Peyer's patch (tissue), 4 donors: ENCODE measurements at regions not wholly inside any gene's neighbourhood (a gene's known extent, or its start where the extent isn't known, plus 50 kb on each side); places are given as distances from the start of the nearest gene placed in this dataset.
"Not testable (repeated sequence)": the region's sequence is repeated elsewhere in the genome, so short reads cannot be mapped to it uniquely, and the experiment has no call there.

Experiments
- DNase-seq, 3 donors: peaks; one replicate each; pipeline ENCODE4 v3.0.0-alpha.2; 2017 to 2019
- H3K27ac ChIP-seq, 4 donors: fragments of 200-600 bp; sonication (generic); one replicate each; pipeline ENCODE4 v1.5.1; 2016 to 2019
- H3K27me3 ChIP-seq, 2 donors: fragments of 200-600 bp; sonication (generic); one replicate each; pipeline ENCODE4 v1.5.1; 2019
- H3K36me3 ChIP-seq, 3 donors: fragments of 200-600 bp; sonication (generic); one replicate each; pipeline ENCODE4 v1.5.1; 2016 to 2019
- H3K4me1 ChIP-seq, 4 donors: fragments of 200-600 bp; sonication (generic); one replicate each; pipeline ENCODE4 v1.5.1; 2016 to 2019
- H3K4me3 ChIP-seq, 4 donors: fragments of 200-600 bp; sonication (generic); 1 replicate in 3 of 4; 2 replicates in 1 of 4; pipeline ENCODE4 v1.5.1; 2016 to 2019; ENCODE audit warnings: mild to moderate bottlenecking in 1 of 4
- H3K9me3 ChIP-seq, 4 donors: fragments of 200-600 bp; sonication (generic); one replicate each; pipeline ENCODE4 v1.5.1; 2016 to 2019; ENCODE audit warnings: mild to moderate bottlenecking in 1 of 4
- CTCF ChIP-seq, 6 experiments: fragments of 450-650 bp in 4 of 6; fragments of 200-600 bp in 2 of 6; sonication (generic) in 1 of 6; IDR thresholded peaks; one replicate each; pipeline ENCODE4 v1.5.1; 2017 to 2019; ENCODE audit warnings: antibody characterized with exemption in 6 of 6, mild to moderate bottlenecking in 3 of 6, moderate library complexity in 1 of 6
- POLR2A ChIP-seq, 2 donors: fragments of 450-650 bp; IDR thresholded peaks; one replicate each; pipeline ENCODE4 v1.5.1; 2017; ENCODE audit warnings: antibody characterized with exemption in 2 of 2, mild to moderate bottlenecking in 2 of 2, moderate library complexity in 2 of 2

GRCh38 chr19:29048873-29049272, 164.1 kb downstream of the UQCRFS1 start:
- Histone ChIP-seq H3K4me1 (no peaks in the 10 kb centered on the region), H3K4me3 (no peak overlapping the region), H3K27ac (no peak overlapping the region), H3K9me3 (peaks cover 0 to 2% (median 0%) of the 10 kb centered on the region in 4 donors), H3K27me3 (no peaks in the 10 kb centered on the region), H3K36me3 (no peaks in the 10 kb centered on the region)
- TF ChIP-seq POLR2A (IDR thresholded peaks at IDR 0.05): no peak
- DNase-seq: no peak

- Histone ChIP-seq H3K27ac (no peak overlapping the region), H3K36me3 (no peaks in the 10 kb centered on the region), H3K4me3 (no peak overlapping the region), H3K27me3 (no peaks in the 10 kb centered on the region), H3K9me3 (peaks cover 0 to 6% (median 2%) of the 10 kb centered on the region in 4 donors), H3K4me1 (no peaks in the 10 kb centered on the region)
- no peak for TF ChIP-seq CTCF (IDR thresholded peaks at IDR 0.05)
- DNase-seq: no peak
Observed at GRCh38 chr19:29045679-29046254, 167.2 kb downstream of the UQCRFS1 start.

- Histone ChIP-seq H3K4me3 (no peak overlapping the region), H3K27me3 (no peaks in the 10 kb centered on the region), H3K9me3 (peaks cover 0 to 6% (median 2%) of the 10 kb centered on the region in 4 donors), H3K27ac (no peak overlapping the region), H3K36me3 (no peaks in the 10 kb centered on the region), H3K4me1 (no peaks in the 10 kb centered on the region)
- no peak for DNase-seq
- TF ChIP-seq POLR2A (IDR thresholded peaks at IDR 0.05) (no peak), CTCF (IDR thresholded peaks at IDR 0.05) (no peak)
Observed at GRCh38 chr19:29044037-29044436, 168.9 kb downstream of the UQCRFS1 start.

- no peaks in the 10 kb centered on the region for H3K27me3 ChIP-seq
- no peaks in the 10 kb centered on the region for H3K36me3 ChIP-seq
- no peaks in the 10 kb centered on the region for H3K4me1 ChIP-seq
- no peak overlapping the region for H3K4me3 ChIP-seq
- H3K9me3 ChIP-seq: peaks cover 0 to 6% (median 2%) of the 10 kb centered on the region in 4 donors
- DNase-seq: no peak
- no peak overlapping the region for H3K27ac ChIP-seq
- no peak for TF ChIP-seq POLR2A (IDR thresholded peaks at IDR 0.05)
- TF ChIP-seq CTCF (IDR thresholded peaks at IDR 0.05): no peak
Observed at GRCh38 chr19:29042450-29042849, 170.5 kb downstream of the UQCRFS1 start.

GRCh38 chr19:29040951-29041350, 172.0 kb downstream of the UQCRFS1 start:
- H3K4me1 ChIP-seq: no peaks in the 10 kb centered on the region
- H3K27ac ChIP-seq: no peak overlapping the region
- H3K9me3 ChIP-seq: peaks cover 0 to 6% (median 2%) of the 10 kb centered on the region in 4 donors
- no peaks in the 10 kb centered on the region for H3K36me3 ChIP-seq
- no peak for TF ChIP-seq POLR2A (IDR thresholded peaks at IDR 0.05)
- no peak for TF ChIP-seq CTCF (IDR thresholded peaks at IDR 0.05)
- DNase-seq: no peak
- H3K27me3 ChIP-seq: no peaks in the 10 kb centered on the region
- no peak overlapping the region for H3K4me3 ChIP-seq

GRCh38 chr19:29040292-29040691, 172.7 kb downstream of the UQCRFS1 start:
- DNase-seq: no peak
- no peaks in the 10 kb centered on the region for H3K4me1 ChIP-seq
- H3K4me3 ChIP-seq: no peak overlapping the region
- peaks cover 0 to 6% (median 2%) of the 10 kb centered on the region in 4 donors for H3K9me3 ChIP-seq
- H3K27ac ChIP-seq: no peak overlapping the region
- TF ChIP-seq POLR2A (IDR thresholded peaks at IDR 0.05): no peak
- TF ChIP-seq CTCF (IDR thresholded peaks at IDR 0.05): no peak
- H3K36me3 ChIP-seq: no peaks in the 10 kb centered on the region
- no peaks in the 10 kb centered on the region for H3K27me3 ChIP-seq

GRCh38 chr19:29039036-29039435, 173.9 kb downstream of the UQCRFS1 start:
- H3K9me3 ChIP-seq, H3K27ac ChIP-seq, H3K4me1 ChIP-seq, H3K27me3 ChIP-seq, H3K36me3 ChIP-seq, H3K4me3 ChIP-seq, DNase-seq: not testable (repeated sequence)
